HG03103 (cell line): ENCODE measurements at regions not wholly inside any gene's neighbourhood (a gene's known extent, or its start where the extent isn't known, plus 50 kb on each side); places are given as distances from the start of the nearest gene placed in this dataset.
"Not testable (repeated sequence)": the region's sequence is repeated elsewhere in the genome, so short reads cannot be mapped to it uniquely, and the experiment has no call there.

Experiments
- ATAC-seq: cut with Tn5 transposase; IDR thresholded peaks from one replicate; pipeline ENCODE4 v1.9.1; 2021; ENCODE audit warnings: low read depth; ENCODE audit not compliant: unreplicated experiment

- ATAC-seq: no peak
Measured at GRCh38 chr6:115310156-115310555, 750.5 kb downstream of the FRK start.

DNA sequence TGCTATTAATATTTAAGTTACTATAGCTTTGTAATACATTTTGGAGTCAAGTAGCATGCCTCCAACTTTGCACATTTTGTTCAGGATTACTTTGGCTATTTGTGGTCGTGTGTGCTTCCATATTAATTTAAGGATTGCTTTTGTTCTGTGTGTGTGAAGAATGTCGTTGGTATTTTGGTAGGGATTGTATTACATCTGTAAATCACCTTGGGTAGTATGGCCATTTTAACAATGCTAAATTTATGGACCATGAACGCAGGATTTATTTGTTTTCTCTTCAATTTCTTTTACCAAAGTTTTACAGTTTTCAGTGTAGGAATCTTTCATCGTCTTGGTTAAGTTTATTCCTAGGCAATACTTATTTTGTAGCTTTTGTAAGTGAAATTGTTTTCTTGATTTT is 758.0 kb downstream of the FRK start:
- ATAC-seq: no peak

GRCh38 chr6:115287467-115287866 is 773.2 kb downstream of the FRK start:
- no peak for ATAC-seq

- ATAC-seq: no peak
Measured at GRCh38 chr6:115276881-115277565, 783.7 kb downstream of the FRK start.

DNA sequence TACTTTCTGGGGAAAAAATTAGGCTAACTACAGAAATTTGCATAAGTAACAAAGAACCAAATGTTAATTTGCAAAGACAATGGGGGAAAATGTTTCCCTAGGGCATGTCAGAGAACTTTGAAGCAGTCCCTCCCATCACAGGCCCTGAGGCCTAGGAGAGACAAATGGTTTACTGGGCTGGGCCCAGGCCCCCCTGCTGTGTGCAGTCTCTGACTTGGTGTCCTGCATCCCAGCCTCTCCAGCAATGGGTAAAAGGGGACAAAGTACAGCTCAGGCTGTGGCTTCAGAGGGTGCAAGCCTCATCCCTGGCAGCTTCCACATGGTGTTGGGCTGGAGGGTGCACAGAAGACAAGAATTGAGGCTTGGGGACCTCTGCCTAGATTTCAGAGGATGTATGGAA is 788.4 kb downstream of the FRK start:
- ATAC-seq: no peak

DNA sequence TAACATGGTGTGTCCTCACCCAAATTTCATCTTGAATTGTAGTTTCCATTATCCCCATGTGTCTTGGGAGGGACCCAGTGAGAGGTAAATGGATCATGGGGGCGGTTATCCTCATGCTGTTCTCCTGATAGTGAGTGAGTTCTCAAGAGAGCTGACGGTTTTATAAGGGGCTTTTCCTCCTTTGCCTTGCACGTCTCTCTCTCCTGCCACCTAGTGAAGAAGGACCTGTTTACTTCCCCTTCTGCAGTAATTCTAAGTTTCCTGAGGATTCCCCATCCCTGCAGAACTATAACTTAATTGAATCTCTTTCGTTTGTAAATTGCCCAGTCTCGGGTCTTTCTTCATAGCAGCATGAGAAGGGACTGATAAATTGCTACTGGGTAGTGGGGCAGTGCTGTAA is 789.3 kb downstream of the FRK start:
- no peak for ATAC-seq

DNA sequence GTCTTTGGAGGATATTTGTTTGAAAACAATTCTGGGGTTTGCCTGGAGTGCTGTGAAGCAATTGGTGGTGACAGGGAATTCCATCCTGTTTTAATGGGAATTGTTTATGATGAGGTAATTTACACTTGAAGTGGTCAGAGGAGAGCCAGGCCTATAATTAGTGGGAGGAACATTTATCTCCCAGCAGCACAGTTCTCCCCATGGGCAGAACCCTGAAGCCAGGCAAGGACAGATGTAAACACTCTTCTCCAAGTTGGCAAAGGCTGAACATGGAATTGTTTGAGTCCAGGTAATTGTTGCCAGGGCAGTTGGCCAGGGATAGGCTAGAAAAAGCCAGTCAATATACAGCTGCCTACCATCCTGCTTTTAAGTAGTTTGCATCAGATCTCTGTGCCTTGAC is 789.7 kb downstream of the FRK start:
- ATAC-seq: no peak

DNA sequence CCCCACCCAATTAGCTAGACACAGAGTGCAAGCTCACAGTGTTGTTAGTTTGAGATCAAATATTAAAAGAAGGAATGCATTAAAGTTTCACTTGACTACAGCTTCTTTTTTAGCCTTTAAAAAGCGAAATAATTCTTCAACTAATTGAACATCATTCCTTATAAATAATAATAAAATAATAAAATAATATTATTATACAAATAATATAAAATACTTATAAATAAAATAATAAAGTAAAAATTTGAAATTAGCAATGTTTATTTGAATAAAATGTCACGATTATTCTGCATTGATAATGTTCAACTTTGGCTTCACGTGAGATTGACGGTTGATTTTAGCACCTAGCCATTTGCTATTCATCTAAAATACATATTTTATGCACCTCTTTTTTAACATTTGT is 819.3 kb downstream of the FRK start:
- no peak for ATAC-seq

- ATAC-seq: no peak
Measured at GRCh38 chr6:115221198-115221597, 839.5 kb downstream of the FRK start.

- no peak for ATAC-seq
Measured at GRCh38 chr6:115220551-115221159, 840.0 kb downstream of the FRK start.

- ATAC-seq: no peak
Measured at GRCh38 chr6:115219645-115220044, 841.0 kb downstream of the FRK start.

DNA sequence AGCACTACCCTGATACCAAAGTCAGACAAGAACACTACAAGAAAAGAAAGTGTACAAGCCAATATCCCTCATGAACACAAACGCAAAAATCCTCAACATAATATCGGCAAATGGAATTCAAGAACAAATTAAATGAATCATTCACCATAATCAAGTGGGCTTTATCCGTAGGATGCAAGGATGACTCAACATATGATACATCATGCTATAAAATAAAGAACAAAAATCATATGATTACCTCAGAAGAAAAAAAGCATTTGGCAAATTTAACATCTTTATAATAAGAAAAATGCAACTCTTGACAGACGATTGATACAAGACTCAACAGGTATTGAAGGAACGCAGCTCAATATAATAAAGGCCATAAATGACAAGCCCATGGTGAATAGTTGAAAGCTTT is 843.9 kb downstream of the FRK start:
- no peak for ATAC-seq

DNA sequence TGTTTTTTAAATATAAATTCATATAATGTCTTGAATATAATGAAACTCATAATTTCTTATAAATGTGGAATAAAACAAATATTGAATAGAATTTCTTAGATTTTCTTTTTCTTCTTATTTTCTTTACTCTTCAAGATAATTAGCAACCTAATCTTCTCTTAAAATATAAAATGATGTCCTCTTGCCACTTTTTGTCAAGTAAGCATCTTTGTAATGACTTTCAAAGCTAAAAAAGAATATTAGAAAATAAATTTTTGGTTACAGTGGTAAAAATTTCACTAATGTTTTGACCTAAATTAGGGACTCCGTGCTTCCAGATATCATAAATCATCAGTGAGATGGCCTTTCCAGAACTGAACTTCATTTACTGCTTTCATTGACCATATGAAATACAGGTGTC is 846.4 kb downstream of the FRK start:
- ATAC-seq: no peak

- ATAC-seq: no peak
Measured at GRCh38 chr6:115203381-115203780, 857.3 kb downstream of the FRK start.

- no peak for ATAC-seq
Measured at GRCh38 chr6:115194981-115195638, 852.3 kb upstream of the HS3ST5 start.

DNA sequence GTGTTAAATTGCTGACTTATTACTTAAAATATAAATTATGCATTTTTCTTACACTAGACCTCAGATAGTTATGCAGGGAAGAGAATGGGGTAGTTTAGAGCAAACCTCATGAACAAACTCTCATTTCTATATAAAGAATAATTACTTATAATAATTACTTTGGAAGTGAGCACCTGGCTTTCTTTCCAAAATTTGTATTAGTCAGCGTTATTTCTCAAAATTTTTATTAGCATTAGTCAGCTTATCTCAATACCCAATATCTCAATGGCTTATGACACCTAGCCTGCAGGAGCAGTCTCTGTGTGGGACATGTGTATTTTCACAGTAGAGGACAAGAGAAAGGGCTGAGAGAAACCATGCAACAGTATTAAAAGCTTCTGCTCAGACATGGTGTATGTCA is 849.2 kb upstream of the HS3ST5 start:
- no peak for ATAC-seq

DNA sequence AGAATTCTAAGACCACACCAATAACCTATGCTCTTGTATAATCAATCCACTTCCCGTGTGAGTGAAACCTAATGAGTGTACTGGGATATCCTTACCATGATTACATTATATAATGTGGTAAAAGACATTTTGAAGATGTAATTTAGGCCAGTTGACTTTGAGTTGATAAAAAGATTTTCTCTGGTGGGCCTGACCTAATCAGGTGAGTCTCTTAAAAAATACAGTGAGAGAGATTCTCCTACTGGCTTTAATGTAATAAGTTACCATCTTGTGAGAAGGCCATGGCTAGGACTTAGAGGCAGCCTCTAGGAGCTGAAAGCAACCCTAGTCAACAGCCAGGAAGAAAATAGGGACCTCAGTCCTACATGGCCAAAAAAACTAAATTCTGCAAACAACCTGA is 847.7 kb upstream of the HS3ST5 start:
- no peak for ATAC-seq

DNA sequence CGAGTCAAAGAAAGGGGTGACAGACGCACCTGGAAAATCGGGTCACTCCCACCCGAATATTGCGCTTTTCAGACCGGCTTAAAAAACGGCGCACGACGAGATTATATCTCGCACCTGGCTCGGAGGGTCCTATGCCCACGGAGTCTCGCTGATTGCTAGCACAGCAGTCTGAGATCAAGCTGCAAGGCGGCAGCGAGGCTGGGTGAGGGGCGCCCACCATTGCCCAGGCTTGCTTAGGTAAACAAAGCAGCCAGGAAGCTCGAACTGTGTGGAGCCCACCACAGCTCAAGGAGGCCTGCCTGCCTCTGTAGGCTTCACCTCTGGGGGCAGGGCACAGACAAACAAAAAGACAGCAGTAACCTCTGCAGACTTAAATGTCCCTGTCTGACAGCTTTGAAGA is 832.6 kb upstream of the HS3ST5 start:
- ATAC-seq: not testable (repeated sequence)

DNA sequence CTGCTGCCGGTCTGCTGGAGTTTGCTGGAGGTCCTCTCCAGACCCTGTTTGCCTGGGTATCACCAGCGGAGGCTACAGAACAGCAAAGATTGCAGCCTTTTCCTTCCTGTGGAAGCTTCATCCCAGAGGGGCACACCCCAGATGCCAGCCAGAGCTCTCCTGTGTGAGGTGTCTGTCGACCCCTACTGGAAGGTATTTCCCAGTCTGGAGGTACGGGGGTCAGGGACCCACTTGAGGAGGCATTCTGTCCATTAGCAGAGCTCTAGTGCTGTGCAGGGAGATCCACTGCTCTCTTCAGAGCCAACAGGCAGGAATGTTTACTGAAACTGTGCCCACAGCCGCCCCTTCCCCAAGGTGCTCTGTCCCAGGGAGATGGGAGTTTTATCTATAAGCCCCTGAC is 823.1 kb upstream of the HS3ST5 start:
- not testable (repeated sequence) for ATAC-seq

GRCh38 chr6:115159733-115160132 is 816.9 kb upstream of the HS3ST5 start:
- ATAC-seq: no peak

DNA sequence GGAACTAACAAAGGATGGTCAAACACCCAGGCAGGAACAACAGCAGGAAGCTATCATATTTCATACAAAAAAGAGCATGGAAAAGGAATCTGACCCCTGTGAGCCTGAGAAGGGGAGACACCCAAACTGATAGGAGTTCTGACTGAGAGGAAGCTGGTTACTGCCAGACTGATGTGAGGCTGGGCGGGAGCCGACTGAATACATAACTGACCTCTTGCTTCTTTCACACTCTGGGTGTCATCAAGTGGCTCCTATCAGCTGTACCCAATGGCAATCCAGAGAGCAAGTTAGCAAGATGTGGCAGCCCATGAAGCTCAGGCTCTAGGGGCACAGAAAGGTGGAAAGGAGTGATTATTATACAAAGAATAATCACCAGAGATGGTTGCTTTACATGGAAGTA is 795.1 kb upstream of the HS3ST5 start:
- ATAC-seq: no peak

- no peak for ATAC-seq
Measured at GRCh38 chr6:115133790-115134189, 791.0 kb upstream of the HS3ST5 start.
